ENCODE measurements at regions not wholly inside any gene's neighbourhood (a gene's known extent, or its start where the extent isn't known, plus 50 kb on each side); places are given as distances from the start of the nearest gene placed in this dataset.

- TF ChIP-seq EZH2 (IDR thresholded peaks at IDR 0.05; ENCODE audit: insufficient read depth, low read length): no peak
- no peak for TF ChIP-seq CTCF (IDR thresholded peaks at IDR 0.05; ENCODE audit: insufficient read depth, low read depth, low read length)
Observed at GRCh38 chr9:134992755-134993124, 75.0 kb upstream of the FCN1 start.
